Gastrocnemius medialis (tissue), 4 donors: ENCODE measurements at regions not wholly inside any gene's neighbourhood (a gene's known extent, or its start where the extent isn't known, plus 50 kb on each side); places are given as distances from the start of the nearest gene placed in this dataset.

Experiments
- ATAC-seq, 2 donors: fragments of 150-250 bp; one replicate each; pipeline ENCODE4 v1.9.1; 2016
- DNase-seq, 2 donors: peaks; one replicate each; pipeline ENCODE4 v3.0.0-alpha.2; 2019
- H3K27ac ChIP-seq, 4 donors: fragments of 200-600 bp; sonication (generic); 1 replicate in 1 of 4; 2 replicates in 3 of 4; pipeline ENCODE4 v1.5.1; 2016 to 2018; ENCODE audit warnings: mild to moderate bottlenecking in 2 of 4, moderate library complexity in 1 of 4
- H3K27me3 ChIP-seq, 3 donors: fragments of 200-600 bp; sonication (generic) in 2 of 3; 1 replicate in 1 of 3; 2 replicates in 2 of 3; pipeline versions ENCODE4 v1.5.1 to v1.6.0; 2016 to 2019; ENCODE audit warnings: mild to moderate bottlenecking in 1 of 3, moderate library complexity in 1 of 3
- H3K36me3 ChIP-seq, 2 donors: fragments of 200-600 bp; sonication (generic) in 1 of 2; one replicate each; pipeline ENCODE4 v1.5.1; 2017 to 2018
- H3K4me1 ChIP-seq, 2 donors: fragments of 200-600 bp; sonication (generic) in 1 of 2; one replicate each; pipeline ENCODE4 v1.5.1; 2016 to 2017; ENCODE audit warnings: mild to moderate bottlenecking in 2 of 2
- H3K4me3 ChIP-seq, 4 donors: fragments of 200-600 bp; sonication (generic) in 3 of 4; 1 replicate in 1 of 4; 2 replicates in 3 of 4; pipeline ENCODE4 v1.5.1; 2016 to 2019; ENCODE audit warnings: mild to moderate bottlenecking in 2 of 4
- H3K9me3 ChIP-seq, 3 donors: fragments of 200-600 bp; sonication (generic) in 2 of 3; 1 replicate in 1 of 3; 2 replicates in 2 of 3; pipeline ENCODE4 v1.5.1; 2016 to 2019
- POLR2A ChIP-seq, 2 donors: fragments of 450-650 bp; IDR thresholded peaks; one replicate each; pipeline ENCODE4 v1.6.1; 2017; ENCODE audit warnings: antibody characterized with exemption in 2 of 2, mild to moderate bottlenecking in 2 of 2, moderate library complexity in 2 of 2
- in situ Hi-C, 4 donors: fragments of 200-750 bp; cut with MboI; loops; one replicate each; pipeline versions ENCODE4 v1.15.0 to v1.8.0; 2017; ENCODE audit warnings: low sequenced_read_pairs in 4 of 4
- intact Hi-C: fragments of 100-400 bp; cut with DNase I; formaldehyde crosslinking; loops from one replicate; pipeline ENCODE4 v1.15.1; 2023; ENCODE audit warnings: low total_unique reads
- TF ChIP-seq, protein P1 (sequence below), 5 experiments: fragments of 450-650 bp in 3 of 5; fragments of 200-600 bp in 2 of 5; sonication (generic) in 2 of 5; IDR thresholded peaks in 4 of 5; conservative IDR thresholded peaks in 1 of 5; 1 replicate in 4 of 5; 2 replicates in 1 of 5; pipeline ENCODE4 v1.5.1; 2016 to 2019; ENCODE audit warnings: antibody characterized with exemption in 5 of 5, mild to moderate bottlenecking in 3 of 5, moderate library complexity in 3 of 5

DNA sequence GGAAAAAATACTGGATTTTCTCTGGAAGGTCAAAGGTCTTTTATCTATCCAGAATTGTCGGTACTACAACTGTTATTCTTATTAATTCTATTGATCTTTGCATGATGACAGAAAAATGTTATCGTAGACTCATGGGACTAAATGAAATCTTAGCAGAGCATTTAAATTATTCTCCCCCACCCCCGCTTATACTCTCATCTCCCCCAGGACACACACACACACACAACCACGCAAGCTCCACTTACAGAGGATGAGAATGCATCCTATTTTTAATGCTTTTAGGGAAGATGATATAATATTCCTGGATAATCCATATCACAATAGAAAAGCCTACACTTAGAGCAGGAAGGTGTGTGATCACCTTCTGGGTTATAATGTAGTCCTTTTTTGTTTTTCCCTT lies 91.9 kb upstream of the STARD13 start:
- ATAC-seq (no peak), DNase-seq (no peak)
- H3K9me3 ChIP-seq: no peaks in the 10 kb centered on the region
- H3K27me3 ChIP-seq: no peaks in the 10 kb centered on the region
- no peaks in the 10 kb centered on the region for H3K4me1 ChIP-seq
- no peaks in the 10 kb centered on the region for H3K36me3 ChIP-seq
- H3K4me3 ChIP-seq: no peak overlapping the region
- TF ChIP-seq, protein P1, sequence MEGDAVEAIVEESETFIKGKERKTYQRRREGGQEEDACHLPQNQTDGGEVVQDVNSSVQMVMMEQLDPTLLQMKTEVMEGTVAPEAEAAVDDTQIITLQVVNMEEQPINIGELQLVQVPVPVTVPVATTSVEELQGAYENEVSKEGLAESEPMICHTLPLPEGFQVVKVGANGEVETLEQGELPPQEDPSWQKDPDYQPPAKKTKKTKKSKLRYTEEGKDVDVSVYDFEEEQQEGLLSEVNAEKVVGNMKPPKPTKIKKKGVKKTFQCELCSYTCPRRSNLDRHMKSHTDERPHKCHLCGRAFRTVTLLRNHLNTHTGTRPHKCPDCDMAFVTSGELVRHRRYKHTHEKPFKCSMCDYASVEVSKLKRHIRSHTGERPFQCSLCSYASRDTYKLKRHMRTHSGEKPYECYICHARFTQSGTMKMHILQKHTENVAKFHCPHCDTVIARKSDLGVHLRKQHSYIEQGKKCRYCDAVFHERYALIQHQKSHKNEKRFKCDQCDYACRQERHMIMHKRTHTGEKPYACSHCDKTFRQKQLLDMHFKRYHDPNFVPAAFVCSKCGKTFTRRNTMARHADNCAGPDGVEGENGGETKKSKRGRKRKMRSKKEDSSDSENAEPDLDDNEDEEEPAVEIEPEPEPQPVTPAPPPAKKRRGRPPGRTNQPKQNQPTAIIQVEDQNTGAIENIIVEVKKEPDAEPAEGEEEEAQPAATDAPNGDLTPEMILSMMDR (IDR thresholded peaks at IDR 0.05 in 4 of 5, conservative IDR thresholded peaks at IDR 0.05 in 1 of 5): no peak
- no peak for TF ChIP-seq POLR2A (IDR thresholded peaks at IDR 0.05)
- intact Hi-C loops (no loop called here), in situ Hi-C loops (no loop called here)
- no peak overlapping the region for H3K27ac ChIP-seq

DNA sequence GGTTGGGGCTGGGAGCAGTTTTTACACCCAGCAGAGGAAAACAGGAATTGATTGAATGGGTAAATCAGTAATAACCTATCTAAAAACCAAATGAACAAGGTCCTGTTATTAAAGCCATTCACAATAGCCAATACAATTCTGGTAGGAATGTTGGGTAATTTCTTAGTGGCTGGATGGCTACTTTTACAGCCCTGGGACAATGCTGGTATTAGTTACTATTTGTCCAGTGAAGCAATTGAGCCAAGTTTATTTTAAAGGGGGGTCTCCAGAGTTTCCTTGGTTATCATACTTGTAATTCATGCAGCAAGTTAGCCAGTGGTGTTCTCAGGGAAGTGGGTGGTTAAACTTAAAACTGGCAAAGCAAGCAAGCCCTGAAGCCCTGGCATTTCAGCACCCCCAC lies 92.3 kb upstream of the STARD13 start:
- H3K27me3 ChIP-seq: no peaks in the 10 kb centered on the region
- H3K4me1 ChIP-seq: no peaks in the 10 kb centered on the region
- H3K9me3 ChIP-seq: no peaks in the 10 kb centered on the region
- H3K27ac ChIP-seq: no peak overlapping the region
- no peak overlapping the region for H3K4me3 ChIP-seq
- in situ Hi-C loops (no loop called here), intact Hi-C loops (no loop called here)
- no peaks in the 10 kb centered on the region for H3K36me3 ChIP-seq
- TF ChIP-seq, protein P1 (IDR thresholded peaks at IDR 0.05 in 4 of 5, conservative IDR thresholded peaks at IDR 0.05 in 1 of 5): no peak
- TF ChIP-seq POLR2A (IDR thresholded peaks at IDR 0.05): no peak
- no peak for ATAC-seq
- no peak for DNase-seq

- H3K9me3 ChIP-seq: no peaks in the 10 kb centered on the region
- no peaks in the 10 kb centered on the region for H3K4me1 ChIP-seq
- H3K27me3 ChIP-seq: no peaks in the 10 kb centered on the region
- H3K27ac ChIP-seq: no peak overlapping the region
- ATAC-seq: no peak
- in situ Hi-C loops (no loop called here), intact Hi-C loops (no loop called here)
- DNase-seq: no peak
- TF ChIP-seq, protein P1 (IDR thresholded peaks at IDR 0.05 in 4 of 5, conservative IDR thresholded peaks at IDR 0.05 in 1 of 5): no peak
- TF ChIP-seq POLR2A (IDR thresholded peaks at IDR 0.05): no peak
- no peaks in the 10 kb centered on the region for H3K36me3 ChIP-seq
- H3K4me3 ChIP-seq: no peak overlapping the region
Observed at GRCh38 chr13:33379608-33380007, 94.1 kb upstream of the STARD13 start.

- no peaks in the 10 kb centered on the region for H3K27me3 ChIP-seq
- H3K36me3 ChIP-seq: no peaks in the 10 kb centered on the region
- DNase-seq: no peak
- no peak for ATAC-seq
- no peaks in the 10 kb centered on the region for H3K9me3 ChIP-seq
- in situ Hi-C loops: no loop called here
- intact Hi-C loops: no loop called here
- H3K4me3 ChIP-seq: no peak overlapping the region
- H3K4me1 ChIP-seq: no peaks in the 10 kb centered on the region
- TF ChIP-seq POLR2A (IDR thresholded peaks at IDR 0.05): no peak
- TF ChIP-seq, protein P1 (IDR thresholded peaks at IDR 0.05 in 4 of 5, conservative IDR thresholded peaks at IDR 0.05 in 1 of 5): no peak
- H3K27ac ChIP-seq: no peak overlapping the region
Observed at GRCh38 chr13:33380487-33381079, 95.0 kb upstream of the STARD13 start.

DNA sequence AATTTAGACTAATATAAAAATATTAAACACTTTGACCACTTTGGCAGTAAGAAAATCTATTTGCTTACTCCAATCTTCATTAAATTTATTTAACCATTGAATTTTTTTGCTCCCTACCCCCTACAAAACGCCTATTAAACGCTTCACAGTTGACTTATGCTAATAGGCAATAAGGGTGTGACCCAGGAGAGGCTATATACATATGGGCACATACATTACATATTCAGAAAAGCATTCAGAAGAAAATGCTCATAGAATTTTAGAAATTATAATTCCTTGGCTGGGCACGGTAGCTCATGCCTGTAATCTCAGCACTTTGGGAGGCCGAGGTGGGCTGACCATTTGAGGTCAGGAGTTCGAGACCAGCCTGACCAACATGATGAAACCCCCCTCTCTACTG lies 95.6 kb upstream of the STARD13 start:
- Histone ChIP-seq H3K27ac (no peak overlapping the region), H3K36me3 (no peaks in the 10 kb centered on the region), H3K27me3 (no peaks in the 10 kb centered on the region), H3K9me3 (no peaks in the 10 kb centered on the region), H3K4me1 (no peaks in the 10 kb centered on the region), H3K4me3 (no peak overlapping the region)
- TF ChIP-seq POLR2A (IDR thresholded peaks at IDR 0.05): no peak
- TF ChIP-seq, protein P1 (IDR thresholded peaks at IDR 0.05 in 4 of 5, conservative IDR thresholded peaks at IDR 0.05 in 1 of 5): no peak
- in situ Hi-C loops: no loop called here
- DNase-seq (no peak), ATAC-seq (no peak)
- intact Hi-C loops: no loop called here
